Hippocampal formation (tissue), 2 donors: ENCODE measurements at regions not wholly inside any gene's neighbourhood (a gene's known extent, or its start where the extent isn't known, plus 50 kb on each side); places are given as distances from the start of the nearest gene placed in this dataset.

ENCODE experiments used
- DNase-seq, 2 donors: peaks; one replicate each; lab custom pipeline; 2025; lab: John Stamatoyannopoulos, UW

DNA sequence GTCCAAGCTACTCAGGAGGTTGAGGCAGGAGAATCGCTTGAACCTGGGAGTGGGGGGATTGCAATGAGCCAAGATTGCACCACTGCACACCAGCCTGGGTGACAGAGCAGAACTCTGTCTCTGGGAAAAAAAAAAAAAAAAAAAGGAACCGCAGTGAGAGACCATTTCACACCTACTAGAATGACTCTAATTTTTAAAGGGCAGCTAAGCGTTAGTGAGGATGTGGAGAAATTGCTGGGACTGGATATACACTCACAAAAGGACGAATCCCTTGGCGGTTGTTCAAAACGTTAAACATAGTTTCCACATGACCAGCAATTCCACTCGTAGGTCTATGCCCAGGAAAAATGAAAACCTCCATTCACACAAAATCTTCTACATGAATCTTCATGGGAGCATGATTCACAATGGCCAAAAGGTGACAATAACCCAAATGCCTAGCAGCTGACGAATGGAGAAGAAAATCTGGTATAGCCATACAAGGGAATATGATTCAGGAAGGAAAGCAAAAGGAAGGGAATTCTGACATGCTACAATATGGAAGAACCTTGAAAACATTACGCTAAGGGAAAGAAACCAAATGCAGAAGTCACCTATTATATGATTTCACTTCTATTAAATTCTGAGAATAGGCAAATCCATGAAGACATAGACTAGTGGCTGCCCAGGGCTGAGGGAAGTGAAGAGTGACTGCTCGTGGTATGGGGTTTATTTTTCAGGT is 127.0 kb downstream of the CHSY1 start:
- no peak for DNase-seq

DNA sequence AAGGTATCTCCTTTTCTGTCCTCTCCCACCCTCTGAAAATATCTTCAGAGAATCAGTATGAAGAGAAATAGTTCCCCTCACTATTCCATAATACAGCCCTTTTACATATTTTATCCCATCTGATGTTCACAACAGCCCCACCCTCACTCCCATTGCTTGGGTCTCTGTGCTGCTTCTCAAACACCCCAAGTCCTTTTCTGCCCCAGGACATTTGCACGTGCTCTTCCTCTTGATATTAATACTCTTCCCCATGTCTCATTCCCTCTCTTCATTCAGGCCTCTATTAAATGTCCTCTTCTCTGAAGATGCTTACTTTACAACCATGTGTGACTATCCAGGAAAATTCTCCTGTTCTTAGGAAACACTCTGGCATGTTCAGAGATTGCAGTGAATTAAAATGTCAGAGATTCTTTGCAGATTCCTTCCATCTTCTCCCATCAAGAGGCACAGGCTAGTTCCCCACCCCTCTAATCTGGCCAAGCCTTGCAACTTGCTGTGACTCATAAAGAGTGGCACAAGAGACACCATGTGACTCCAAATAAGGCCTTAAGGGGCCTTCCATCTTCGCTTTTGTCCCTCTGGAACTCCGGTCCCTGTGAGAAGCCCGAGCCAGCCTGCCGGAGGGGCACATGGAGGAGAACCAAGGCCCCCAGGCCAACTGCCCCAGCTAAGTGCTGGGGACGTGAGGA is 128.5 kb downstream of the CHSY1 start:
- DNase-seq = no peak

DNA sequence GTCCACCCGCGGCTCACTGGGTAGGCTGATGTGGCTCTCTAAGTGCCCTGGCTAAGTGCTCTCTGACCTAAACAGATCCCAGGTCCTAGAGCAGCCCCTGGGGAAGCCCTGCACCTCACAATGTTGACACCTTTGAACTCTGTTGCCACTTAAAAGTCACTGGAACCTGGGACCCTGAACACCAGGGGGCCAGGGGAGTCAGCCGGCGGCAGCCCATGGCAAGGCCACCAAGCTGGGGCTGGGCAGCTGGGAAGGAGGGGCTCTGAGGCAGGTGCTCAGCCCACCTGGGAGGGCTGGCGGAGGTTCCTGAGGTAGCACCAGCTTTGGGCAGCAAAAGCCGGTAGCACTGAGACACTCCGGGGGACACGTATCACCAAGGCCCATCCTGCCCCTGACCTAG is 129.0 kb downstream of the CHSY1 start:
- DNase-seq = no peak

DNA sequence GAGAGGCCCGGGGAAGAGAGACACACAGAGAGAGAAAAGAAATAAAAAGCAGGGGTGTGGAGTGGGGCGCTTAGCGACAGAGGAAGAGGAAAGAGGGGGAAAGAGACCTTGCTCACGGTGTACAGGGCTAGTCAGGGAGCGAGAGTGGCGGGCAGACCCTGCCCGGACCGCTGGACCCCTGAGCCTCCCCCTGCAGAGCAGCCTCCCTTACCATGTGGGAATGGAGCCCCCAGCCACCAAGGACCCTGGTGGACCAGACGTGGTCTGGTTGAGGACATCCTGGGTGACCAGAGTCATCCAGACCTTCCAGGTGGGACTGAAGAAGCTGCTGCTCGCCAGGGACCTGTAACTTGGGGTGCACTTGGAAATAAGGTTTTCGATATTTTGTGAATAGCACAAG is 129.6 kb downstream of the CHSY1 start:
- DNase-seq = no peak

DNA sequence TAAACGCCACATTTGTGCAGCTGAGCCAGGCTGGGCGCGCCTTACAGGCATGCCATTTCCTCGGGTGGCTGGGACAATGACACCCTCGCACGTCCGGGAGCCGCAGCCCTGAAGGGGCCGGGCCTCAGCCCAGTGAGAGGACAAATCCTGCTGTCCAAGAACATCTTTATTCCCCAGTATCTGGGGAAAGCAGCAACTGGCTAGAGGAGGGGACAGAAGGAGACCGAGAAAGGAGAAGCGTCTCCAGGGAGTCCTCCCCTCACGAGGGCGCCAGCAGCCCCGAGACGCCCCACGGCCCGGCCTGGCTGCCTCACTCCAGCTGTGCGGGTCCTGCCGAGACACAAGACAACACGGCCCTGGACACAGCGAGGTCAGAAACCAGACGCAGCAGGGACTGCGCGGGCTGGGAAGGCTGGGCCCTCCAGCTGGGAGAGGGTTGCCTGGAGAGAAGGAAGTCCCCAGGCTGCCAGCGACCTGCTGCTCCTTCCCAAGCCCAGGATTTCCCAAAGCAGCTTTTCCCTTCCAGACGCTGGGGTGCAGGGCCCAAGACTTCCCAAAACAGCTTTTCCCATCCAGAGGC is 130.2 kb downstream of the CHSY1 start:
- peak; percentile 8 to 27 for DNase-seq

DNA sequence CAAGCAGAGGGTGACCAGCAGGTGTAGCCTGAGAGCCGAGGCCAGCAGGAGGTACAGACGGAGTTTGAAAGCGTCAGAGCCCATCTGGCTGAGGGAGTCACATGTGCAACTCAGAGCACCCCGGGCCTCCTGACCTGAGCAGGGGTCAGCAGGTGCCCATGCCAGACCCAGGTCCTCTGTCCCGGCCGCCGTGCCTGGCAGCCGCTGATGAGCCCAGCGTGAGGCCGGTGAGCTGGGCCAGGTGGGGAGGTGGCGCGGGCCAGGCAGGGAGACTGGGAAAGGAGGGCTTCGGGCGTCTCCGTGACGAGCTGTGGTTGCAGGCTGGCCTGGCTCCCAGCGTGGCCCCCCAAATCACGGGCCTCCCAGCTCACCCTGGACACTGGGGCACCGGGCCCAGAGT is 130.9 kb downstream of the CHSY1 start:
- DNase-seq = no peak

DNA sequence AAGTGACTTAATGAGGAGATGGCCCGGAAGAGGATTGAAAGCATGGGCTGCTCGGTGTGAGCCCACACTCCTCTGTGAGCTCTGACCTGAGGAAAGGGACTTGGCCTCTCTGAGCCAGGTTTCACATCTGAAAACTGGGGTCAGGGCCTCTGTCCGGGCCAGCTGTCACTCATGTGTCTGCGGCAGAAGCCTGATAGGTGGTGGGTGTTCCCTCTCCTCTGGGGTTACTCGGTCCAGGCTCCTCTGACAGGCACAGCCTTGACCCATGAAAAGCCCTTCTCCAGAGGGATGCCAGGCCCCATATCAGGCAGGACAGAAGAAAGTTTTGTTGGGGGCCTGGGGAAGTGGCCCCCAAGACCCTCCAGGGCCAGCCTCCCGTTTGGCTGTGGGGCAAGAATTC is 131.4 kb downstream of the CHSY1 start:
- DNase-seq = no peak
